Breast epithelium (tissue), 3 donors: ENCODE measurements at regions not wholly inside any gene's neighbourhood (a gene's known extent, or its start where the extent isn't known, plus 50 kb on each side); places are given as distances from the start of the nearest gene placed in this dataset.

Experiments used
- POLR2A ChIP-seq: fragments of 450-650 bp; IDR thresholded peaks from one replicate; pipeline ENCODE4 v1.6.1; 2016; ENCODE audit warnings: antibody characterized with exemption, mild to moderate bottlenecking, moderate library complexity
- TF ChIP-seq, protein P1 (sequence below), 3 donors: fragments of 450-650 bp; IDR thresholded peaks; one replicate each; pipeline ENCODE4 v1.5.1; 2016 to 2017; ENCODE audit warnings: antibody characterized with exemption in 3 of 3, mild to moderate bottlenecking in 3 of 3, moderate library complexity in 3 of 3

DNA sequence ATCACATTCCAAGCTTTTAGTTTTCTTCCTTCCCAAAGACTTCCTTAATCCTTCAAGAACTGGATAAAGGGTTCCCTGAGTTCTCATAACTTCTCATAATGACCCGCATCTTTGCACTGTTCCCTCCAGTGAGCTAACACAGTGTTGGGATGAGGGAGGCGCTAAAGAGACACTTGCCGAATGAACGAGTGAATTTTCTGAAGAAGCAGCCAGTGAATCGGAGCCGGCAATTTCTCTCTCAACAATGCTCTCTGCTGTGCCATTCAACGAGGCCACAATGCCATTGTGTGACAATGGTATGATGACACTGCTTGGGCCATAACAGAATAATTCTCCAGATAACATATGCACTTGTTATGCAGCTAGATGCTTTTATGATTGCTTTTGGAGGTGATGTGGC lies 51.4 kb upstream of the ZFP42 start:
- TF ChIP-seq, protein P1, sequence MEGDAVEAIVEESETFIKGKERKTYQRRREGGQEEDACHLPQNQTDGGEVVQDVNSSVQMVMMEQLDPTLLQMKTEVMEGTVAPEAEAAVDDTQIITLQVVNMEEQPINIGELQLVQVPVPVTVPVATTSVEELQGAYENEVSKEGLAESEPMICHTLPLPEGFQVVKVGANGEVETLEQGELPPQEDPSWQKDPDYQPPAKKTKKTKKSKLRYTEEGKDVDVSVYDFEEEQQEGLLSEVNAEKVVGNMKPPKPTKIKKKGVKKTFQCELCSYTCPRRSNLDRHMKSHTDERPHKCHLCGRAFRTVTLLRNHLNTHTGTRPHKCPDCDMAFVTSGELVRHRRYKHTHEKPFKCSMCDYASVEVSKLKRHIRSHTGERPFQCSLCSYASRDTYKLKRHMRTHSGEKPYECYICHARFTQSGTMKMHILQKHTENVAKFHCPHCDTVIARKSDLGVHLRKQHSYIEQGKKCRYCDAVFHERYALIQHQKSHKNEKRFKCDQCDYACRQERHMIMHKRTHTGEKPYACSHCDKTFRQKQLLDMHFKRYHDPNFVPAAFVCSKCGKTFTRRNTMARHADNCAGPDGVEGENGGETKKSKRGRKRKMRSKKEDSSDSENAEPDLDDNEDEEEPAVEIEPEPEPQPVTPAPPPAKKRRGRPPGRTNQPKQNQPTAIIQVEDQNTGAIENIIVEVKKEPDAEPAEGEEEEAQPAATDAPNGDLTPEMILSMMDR (IDR thresholded peaks at IDR 0.05): no peak
- no peak for TF ChIP-seq POLR2A
